ENCODE measurements at regions not wholly inside any gene's neighbourhood (a gene's known extent, or its start where the extent isn't known, plus 50 kb on each side); places are given as distances from the start of the nearest gene placed in this dataset.

GRCh38 chr2:216320852-216321251 is 51.4 kb downstream of the MARCHF4 start:
- TF ChIP-seq CTCF (IDR thresholded peaks at IDR 0.05; ENCODE audit: control extremely low read depth, extremely low read depth, low read depth, missing control alignments) = no peak

GRCh38 chr2:216319771-216320170 is 52.5 kb downstream of the MARCHF4 start:
- CTCF ChIA-PET = no interaction called here
- DNase-seq (ENCODE audit: extremely low spot score) = no peak
- no peak for TF ChIP-seq CTCF (IDR thresholded peaks at IDR 0.05; ENCODE audit: control extremely low read depth, extremely low read depth, low read depth, missing control alignments)
- POLR2A ChIA-PET = no interaction called here

More at GRCh38 chr2:216320852-216321251, 51.4 kb downstream of the MARCHF4 start:
- ChIA-PET POLR2A (interaction anchor here (0.6 kb wide), 1 partner anchor 59 kb away, joined by 5 read pairs; no protein-coding TSS in a partner anchor), CTCF (no interaction called here)
- DNase-seq (ENCODE audit: extremely low spot score) = no peak

GRCh38 chr2:216318521-216318874 is 53.8 kb downstream of the MARCHF4 start:
- DNase-seq (ENCODE audit: extremely low spot score) = no peak
- no peak for TF ChIP-seq CTCF (IDR thresholded peaks at IDR 0.05; ENCODE audit: control extremely low read depth, extremely low read depth, low read depth, missing control alignments)

GRCh38 chr2:216317831-216318520 is 54.3 kb downstream of the MARCHF4 start:
- CTCF ChIA-PET = interaction anchor here (0.8 to 0.9 kb wide), 2 partner anchors 10 to 12 kb away, joined by 3 read pairs; no protein-coding TSS in a partner anchor
- no peak for TF ChIP-seq CTCF (IDR thresholded peaks at IDR 0.05; ENCODE audit: control extremely low read depth, extremely low read depth, low read depth, missing control alignments)
- POLR2A ChIA-PET = no interaction called here
- DNase-seq (ENCODE audit: extremely low spot score) = no peak

More at GRCh38 chr2:216318521-216318874, 53.8 kb downstream of the MARCHF4 start:
- ChIA-PET CTCF (interaction anchor here (0.8 to 0.9 kb wide), 2 partner anchors 10 to 12 kb away, joined by 3 read pairs; no protein-coding TSS in a partner anchor), POLR2A (no interaction called here)

- ChIA-PET CTCF (no interaction called here), POLR2A (no interaction called here)
- DNase-seq (ENCODE audit: extremely low spot score) = no peak
- TF ChIP-seq CTCF (IDR thresholded peaks at IDR 0.05; ENCODE audit: control extremely low read depth, extremely low read depth, low read depth, missing control alignments) = no peak
These were observed 55.5 kb downstream of the MARCHF4 start for GRCh38 chr2:216316743-216317142.

- ChIA-PET CTCF (interaction anchor here (1.5 kb wide), 1 partner anchor 33 kb away, joined by 3 read pairs; no protein-coding TSS in a partner anchor), POLR2A (no interaction called here)
- no peak for TF ChIP-seq CTCF (IDR thresholded peaks at IDR 0.05; ENCODE audit: control extremely low read depth, extremely low read depth, low read depth, missing control alignments)
- DNase-seq (ENCODE audit: extremely low spot score) = no peak
These were observed 56.3 kb downstream of the MARCHF4 start for GRCh38 chr2:216315802-216316603.

All from GM10248 (cell line).